HEK293T (cell line): ENCODE measurements at regions not wholly inside any gene's neighbourhood (a gene's known extent, or its start where the extent isn't known, plus 50 kb on each side); places are given as distances from the start of the nearest gene placed in this dataset.

Source experiments
- CTCF ChIA-PET: fragments of 350-600 bp; formaldehyde crosslinking; extraction: SDS; loops from one replicate; lab custom pipeline; 2021; ENCODE audit warnings: antibody characterized with exemption, inconsistent platforms; lab: Yijun Ruan, JAX
- POLR2A ChIA-PET: fragments of 350-600 bp; formaldehyde crosslinking; extraction: SDS; loops from one replicate; lab custom pipeline; 2020; ENCODE audit warnings: antibody characterized with exemption, inconsistent platforms; lab: Yijun Ruan, JAX
- DNase-seq: peaks from one replicate; pipeline ENCODE4 v3.0.0; 2012; ENCODE audit warnings: mixed read lengths; ENCODE audit errors: extremely low spot score
- ARNT ChIP-seq: fragments of 450-650 bp; IDR thresholded peaks from 2 replicates; pipeline ENCODE4 v1.6.1; 2017; ENCODE audit warnings: mild to moderate bottlenecking
- BHLHE40 ChIP-seq: fragments of 450-650 bp; IDR thresholded peaks from 2 replicates; pipeline ENCODE4 v1.6.1; 2016; ENCODE audit warnings: mild to moderate bottlenecking, moderate library complexity, borderline replicate concordance
- CTBP1 ChIP-seq: fragments of 450-650 bp; IDR thresholded peaks from 2 replicates; pipeline ENCODE4 v1.6.1; 2016; ENCODE audit warnings: borderline replicate concordance
- ELF4 ChIP-seq: fragments of 450-650 bp; IDR thresholded peaks from 2 replicates; pipeline ENCODE4 v1.6.1; 2017; ENCODE audit warnings: antibody characterized with exemption
- FOXA1 ChIP-seq: fragments of 450-650 bp; IDR thresholded peaks from 2 replicates; pipeline ENCODE4 v1.6.1; 2016; ENCODE audit warnings: mild to moderate bottlenecking
- FOXK2 ChIP-seq: fragments of 450-650 bp; IDR thresholded peaks from 2 replicates; pipeline ENCODE4 v1.6.1; 2016; ENCODE audit warnings: mild to moderate bottlenecking
- FOXM1 ChIP-seq: fragments of 450-650 bp; IDR thresholded peaks from 2 replicates; pipeline ENCODE4 v1.6.1; 2017; ENCODE audit warnings: mild to moderate bottlenecking, borderline replicate concordance
- HDGF ChIP-seq: fragments of 450-650 bp; IDR thresholded peaks from 2 replicates; pipeline ENCODE4 v1.6.1; 2017; ENCODE audit warnings: antibody characterized with exemption, borderline replicate concordance
- L3MBTL2 ChIP-seq: fragments of 450-650 bp; conservative IDR thresholded peaks from 2 replicates; pipeline ENCODE4 v1.6.1; 2016; ENCODE audit warnings: mild to moderate bottlenecking
- LEF1 ChIP-seq: fragments of 450-650 bp; IDR thresholded peaks from 2 replicates; pipeline ENCODE4 v1.6.1; 2017; ENCODE audit warnings: mild to moderate bottlenecking, borderline replicate concordance
- NFRKB ChIP-seq: fragments of 450-650 bp; IDR thresholded peaks from 2 replicates; pipeline ENCODE4 v1.6.1; 2016; ENCODE audit warnings: mild to moderate bottlenecking, moderate library complexity
- PKNOX1 ChIP-seq: fragments of 450-650 bp; IDR thresholded peaks from 2 replicates; pipeline ENCODE4 v1.6.1; 2016
- SP1 ChIP-seq: fragments of 450-650 bp; IDR thresholded peaks from 2 replicates; pipeline ENCODE4 v1.6.1; 2017
- SUZ12 ChIP-seq: fragments of 450-650 bp; IDR thresholded peaks from 2 replicates; pipeline ENCODE4 v1.6.1; 2016; ENCODE audit warnings: mild to moderate bottlenecking
- TARDBP ChIP-seq: fragments of 450-650 bp; IDR thresholded peaks from 2 replicates; pipeline ENCODE4 v1.6.1; 2016
- ZNF384 ChIP-seq: fragments of 450-650 bp; IDR thresholded peaks from 2 replicates; pipeline ENCODE4 v1.6.1; 2016

- DNase-seq: no peak
- TF ChIP-seq NFRKB (no peak), BHLHE40 (no peak), ARNT (no peak), CTBP1 (no peak), ZNF384 (no peak)
- ChIA-PET CTCF (no interaction called here), POLR2A (no interaction called here)
Measured at GRCh38 chr1:56171670-56172069, 407.7 kb downstream of the PLPP3 start.

- TF ChIP-seq BHLHE40: no peak
- no peak for TF ChIP-seq LEF1
- no peak for TF ChIP-seq NFRKB
- no peak for TF ChIP-seq L3MBTL2
- TF ChIP-seq FOXM1: no peak
- TF ChIP-seq PKNOX1: no peak
- TF ChIP-seq ELF4: no peak
- TF ChIP-seq FOXK2: no peak
- TF ChIP-seq FOXA1: no peak
- TF ChIP-seq TARDBP: no peak
- TF ChIP-seq ARNT: no peak
- TF ChIP-seq SP1: no peak
- TF ChIP-seq CTBP1: no peak
- no peak for TF ChIP-seq HDGF
- no peak for TF ChIP-seq ZNF384
- no peak for TF ChIP-seq SUZ12
- DNase-seq: no peak
- ChIA-PET POLR2A (no interaction called here), CTCF (interaction anchor here (0.8 kb wide), 1 partner anchor 19 kb away, joined by 3 read pairs; no protein-coding TSS in a partner anchor)
Measured at GRCh38 chr1:56170784-56171320, 408.5 kb downstream of the PLPP3 start.

- ChIA-PET CTCF (no interaction called here), POLR2A (no interaction called here)
- DNase-seq: no peak
- TF ChIP-seq HDGF: no peak
- TF ChIP-seq NFRKB: no peak
- no peak for TF ChIP-seq PKNOX1
- TF ChIP-seq LEF1: no peak
Measured at GRCh38 chr1:56169856-56170255, 409.5 kb downstream of the PLPP3 start.

GRCh38 chr1:56168176-56168575 lies 411.2 kb downstream of the PLPP3 start:
- ChIA-PET POLR2A (no interaction called here), CTCF (no interaction called here)
- no peak for DNase-seq
- TF ChIP-seq NFRKB (no peak), BHLHE40 (no peak), ZNF384 (no peak), TARDBP (no peak), SP1 (no peak), L3MBTL2 (no peak)

GRCh38 chr1:56167596-56167995 lies 411.8 kb downstream of the PLPP3 start:
- no peak for TF ChIP-seq FOXM1
- TF ChIP-seq PKNOX1: no peak
- no peak for TF ChIP-seq ZNF384
- no peak for DNase-seq
- POLR2A ChIA-PET: no interaction called here
- CTCF ChIA-PET: no interaction called here

DNA sequence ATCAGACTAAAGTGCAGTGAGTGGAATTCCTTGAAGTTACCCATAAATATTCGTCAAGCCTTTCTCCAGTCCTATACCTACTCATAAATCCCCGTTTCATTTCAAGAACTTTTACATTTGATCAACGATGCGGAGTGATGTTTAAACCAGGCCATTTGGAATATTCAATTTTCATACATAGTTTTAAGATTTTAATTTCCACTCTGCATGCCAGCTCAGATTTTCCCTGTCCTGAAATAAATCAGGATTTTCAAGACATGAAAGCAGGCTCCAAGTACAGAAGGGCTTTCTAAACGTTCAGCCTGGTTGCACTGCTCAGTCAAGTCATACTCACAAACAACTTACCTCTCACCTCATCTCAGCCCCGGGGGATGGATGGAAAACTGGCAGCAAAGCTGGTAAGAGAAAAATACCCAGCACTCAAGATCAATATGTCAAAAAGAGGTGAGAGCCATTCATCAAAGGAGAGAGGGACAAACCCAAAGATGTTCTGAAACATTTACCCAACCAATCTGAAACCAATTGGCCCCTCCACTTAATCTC lies 418.5 kb downstream of the PLPP3 start:
- ChIA-PET POLR2A (no interaction called here), CTCF (no interaction called here)
- DNase-seq: no peak
- TF ChIP-seq FOXM1 (no peak), L3MBTL2 (no peak), CTBP1 (no peak), TARDBP (no peak), SP1 (no peak), LEF1 (no peak), ZNF384 (no peak), BHLHE40 (no peak), SUZ12 (no peak), ELF4 (no peak), NFRKB (no peak), HDGF (no peak), FOXA1 (no peak), FOXK2 (no peak), ARNT (no peak), PKNOX1 (no peak)
